Gastroesophageal sphincter (tissue), 4 donors: ENCODE measurements at regions not wholly inside any gene's neighbourhood (a gene's known extent, or its start where the extent isn't known, plus 50 kb on each side); places are given as distances from the start of the nearest gene placed in this dataset.

ENCODE experiments used
- ATAC-seq: fragments of 150-250 bp; one replicate; pipeline ENCODE4 v1.9.1; 2016; ENCODE audit warnings: mild to moderate bottlenecking, moderate library complexity
- H3K27ac ChIP-seq, 4 donors: fragments of 200-600 bp; sonication (generic) in 3 of 4; 1 replicate in 3 of 4; 2 replicates in 1 of 4; pipeline ENCODE4 v1.5.1; 2016 to 2019
- H3K27me3 ChIP-seq: fragments of 200-600 bp; sonication (generic); one replicate; pipeline ENCODE4 v1.5.1; 2019
- H3K36me3 ChIP-seq, 2 donors: fragments of 200-600 bp; sonication (generic); one replicate each; pipeline ENCODE4 v1.5.1; 2019; ENCODE audit warnings: control low read depth in 1 of 2
- H3K4me1 ChIP-seq, 3 donors: fragments of 200-600 bp; sonication (generic); 1 replicate in 2 of 3; 2 replicates in 1 of 3; pipeline ENCODE4 v1.5.1; 2016 to 2019; ENCODE audit warnings: control low read depth in 2 of 3
- H3K4me3 ChIP-seq, 2 donors: fragments of 200-600 bp; sonication (generic); one replicate each; pipeline ENCODE4 v1.5.1; 2019; ENCODE audit warnings: mild to moderate bottlenecking in 1 of 2, moderate library complexity in 1 of 2
- H3K9me3 ChIP-seq, 3 donors: fragments of 200-600 bp; sonication (generic); one replicate each; pipeline ENCODE4 v1.5.1; 2017 to 2019; ENCODE audit warnings: control low read depth in 2 of 3
- EP300 ChIP-seq: sonication (generic); formaldehyde crosslinking; IDR thresholded peaks from one replicate; pipeline ENCODE4 v1.6.1; 2017; ENCODE audit warnings: antibody characterized with exemption, mild to moderate bottlenecking
- POLR2A ChIP-seq, 2 donors: fragments of 450-650 bp; IDR thresholded peaks; one replicate each; pipeline ENCODE4 v1.6.1; 2017; ENCODE audit warnings: antibody characterized with exemption in 2 of 2, mild to moderate bottlenecking in 2 of 2, moderate library complexity in 1 of 2
- POLR2AphosphoS5 ChIP-seq: sonication (generic); formaldehyde crosslinking; IDR thresholded peaks from one replicate; pipeline ENCODE4 v1.6.1; 2017; ENCODE audit warnings: antibody characterized with exemption
- WGBS, 2 donors: methylation state at CpG; one replicate each; pipeline ENCODE4 v1.1.5; 2018; ENCODE audit warnings: low coverage in 1 of 2; 5-methylcytosine and 5-hydroxymethylcytosine counted together
- TF ChIP-seq, protein P1 (sequence below), 4 experiments: fragments of 200-600 bp in 2 of 4; fragments of 450-650 bp in 2 of 4; sonication (generic) in 1 of 4; IDR thresholded peaks; one replicate each; pipeline ENCODE4 v1.5.1; 2017 to 2019; ENCODE audit warnings: antibody characterized with exemption in 4 of 4, mild to moderate bottlenecking in 2 of 4, moderate library complexity in 2 of 4

DNA sequence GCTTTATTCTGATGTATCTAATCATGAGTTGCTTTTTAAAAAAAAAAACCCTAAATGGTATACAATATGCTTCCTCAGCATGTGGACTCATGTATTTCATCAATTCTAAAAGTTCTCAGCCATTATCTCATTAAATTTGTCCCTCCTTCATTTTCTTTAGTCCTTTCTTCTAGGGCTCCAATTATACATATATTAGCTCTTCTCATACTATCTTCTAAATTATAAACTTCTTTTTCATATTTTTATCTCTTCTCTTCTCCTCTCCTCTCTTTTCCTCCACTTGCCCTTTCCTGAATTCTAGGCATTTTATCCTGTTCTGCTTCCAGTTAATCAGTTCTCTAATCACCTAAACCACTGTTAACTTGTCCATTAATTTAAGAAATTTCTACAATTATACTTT lies 55.0 kb upstream of the IL33 start:
- no peak overlapping the region for H3K4me3 ChIP-seq
- ATAC-seq, result no peak
- H3K27me3 ChIP-seq, result no peaks in the 10 kb centered on the region
- H3K4me1 ChIP-seq, result no peaks in the 10 kb centered on the region
- peaks cover 0 to 44% (median 0%) of the 10 kb centered on the region in 3 donors for H3K9me3 ChIP-seq
- TF ChIP-seq, protein P1, sequence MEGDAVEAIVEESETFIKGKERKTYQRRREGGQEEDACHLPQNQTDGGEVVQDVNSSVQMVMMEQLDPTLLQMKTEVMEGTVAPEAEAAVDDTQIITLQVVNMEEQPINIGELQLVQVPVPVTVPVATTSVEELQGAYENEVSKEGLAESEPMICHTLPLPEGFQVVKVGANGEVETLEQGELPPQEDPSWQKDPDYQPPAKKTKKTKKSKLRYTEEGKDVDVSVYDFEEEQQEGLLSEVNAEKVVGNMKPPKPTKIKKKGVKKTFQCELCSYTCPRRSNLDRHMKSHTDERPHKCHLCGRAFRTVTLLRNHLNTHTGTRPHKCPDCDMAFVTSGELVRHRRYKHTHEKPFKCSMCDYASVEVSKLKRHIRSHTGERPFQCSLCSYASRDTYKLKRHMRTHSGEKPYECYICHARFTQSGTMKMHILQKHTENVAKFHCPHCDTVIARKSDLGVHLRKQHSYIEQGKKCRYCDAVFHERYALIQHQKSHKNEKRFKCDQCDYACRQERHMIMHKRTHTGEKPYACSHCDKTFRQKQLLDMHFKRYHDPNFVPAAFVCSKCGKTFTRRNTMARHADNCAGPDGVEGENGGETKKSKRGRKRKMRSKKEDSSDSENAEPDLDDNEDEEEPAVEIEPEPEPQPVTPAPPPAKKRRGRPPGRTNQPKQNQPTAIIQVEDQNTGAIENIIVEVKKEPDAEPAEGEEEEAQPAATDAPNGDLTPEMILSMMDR (IDR thresholded peaks at IDR 0.05), result no peak
- TF ChIP-seq EP300, result no peak
- TF ChIP-seq POLR2A (IDR thresholded peaks at IDR 0.05), result no peak
- no peak for TF ChIP-seq POLR2AphosphoS5
- no peaks in the 10 kb centered on the region for H3K36me3 ChIP-seq
- no peak overlapping the region for H3K27ac ChIP-seq

DNA sequence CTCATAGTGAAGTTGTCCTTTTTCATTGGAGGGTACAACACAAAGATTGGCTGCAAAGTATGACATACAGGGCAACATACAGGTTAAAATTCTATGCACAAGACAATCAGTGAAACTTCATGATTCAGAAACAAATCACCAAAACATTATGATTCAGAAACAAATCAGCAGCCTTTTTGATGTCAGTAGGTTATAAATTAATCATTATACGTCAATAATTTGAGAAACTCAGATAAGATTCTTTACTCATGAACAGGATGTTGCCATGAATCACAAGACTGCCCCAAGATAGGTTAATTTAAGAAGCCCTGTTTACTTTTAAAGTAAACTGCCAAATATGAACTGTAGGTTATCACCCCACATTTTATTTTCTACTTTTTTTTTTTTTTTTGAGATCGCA lies 62.2 kb upstream of the IL33 start:
- TF ChIP-seq POLR2A (IDR thresholded peaks at IDR 0.05), result no peak
- no peak for TF ChIP-seq POLR2AphosphoS5
- TF ChIP-seq EP300, result no peak
- TF ChIP-seq, protein P1 (IDR thresholded peaks at IDR 0.05), result no peak
- 77 to 100% methylated on average over 2 of the region's 2 CpGs for WGBS, 2 donors

DNA sequence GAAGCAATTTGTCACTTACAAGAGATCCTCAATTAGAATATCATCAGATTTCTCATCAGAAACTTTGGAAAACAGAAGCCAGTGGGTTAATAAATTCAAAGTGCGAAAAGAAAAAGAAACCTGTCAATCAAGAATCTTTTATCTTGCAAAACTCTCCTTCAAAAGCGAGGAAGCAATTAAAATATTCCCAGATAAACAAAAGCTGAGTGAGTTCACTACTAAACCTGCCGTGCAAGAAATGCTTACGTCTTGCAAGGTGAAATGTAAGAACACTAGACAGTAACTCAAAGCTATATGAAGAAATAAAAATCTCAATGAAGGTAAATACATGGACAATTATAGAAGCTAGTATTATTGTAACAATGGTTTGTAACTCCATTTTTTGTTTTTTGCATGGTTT lies 62.8 kb upstream of the IL33 start:
- Histone ChIP-seq H3K4me1 (no peaks in the 10 kb centered on the region), H3K4me3 (no peak overlapping the region), H3K36me3 (no peaks in the 10 kb centered on the region), H3K9me3 (peaks cover 0 to 4% (median 0%) of the 10 kb centered on the region in 3 donors), H3K27ac (no peak overlapping the region), H3K27me3 (no peaks in the 10 kb centered on the region)
- TF ChIP-seq POLR2AphosphoS5, result no peak
- TF ChIP-seq, protein P1 (IDR thresholded peaks at IDR 0.05), result no peak
- TF ChIP-seq POLR2A (IDR thresholded peaks at IDR 0.05), result no peak
- no peak for TF ChIP-seq EP300
- no peak for ATAC-seq
- WGBS, 2 donors, result 55 to 72% methylated on average over 4 of the region's 4 CpGs

More for the DNA sequence above, 62.2 kb upstream of the IL33 start:
- Histone ChIP-seq H3K4me1 (no peaks in the 10 kb centered on the region), H3K27me3 (no peaks in the 10 kb centered on the region), H3K4me3 (no peak overlapping the region), H3K27ac (no peak overlapping the region), H3K9me3 (peaks cover 0 to 10% (median 0%) of the 10 kb centered on the region in 3 donors), H3K36me3 (no peaks in the 10 kb centered on the region)
- ATAC-seq, result no peak

DNA sequence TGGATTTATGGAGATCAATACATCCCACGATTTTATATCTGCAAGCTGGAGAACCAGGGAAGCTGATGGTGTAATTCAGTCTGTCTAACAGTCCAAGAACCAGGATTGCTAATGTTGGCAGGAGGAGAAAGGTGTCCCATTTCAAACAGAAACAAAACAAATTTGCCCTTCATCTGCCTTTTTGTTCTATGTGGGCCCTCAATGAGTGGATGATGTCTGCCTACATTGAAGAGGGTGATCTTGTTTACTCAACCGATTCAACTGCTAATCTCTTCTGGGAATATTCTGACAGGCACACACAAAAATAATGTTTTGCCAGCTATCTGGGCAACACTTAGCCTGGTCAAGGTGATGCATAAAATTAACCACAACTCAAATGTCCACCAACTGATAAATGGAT lies 65.1 kb upstream of the IL33 start:
- no peaks in the 10 kb centered on the region for H3K36me3 ChIP-seq
- 75 to 91% methylated on average over 1 to 2 of the region's 2 CpGs for WGBS, 2 donors
- H3K4me3 ChIP-seq, result no peak overlapping the region
- no peaks in the 10 kb centered on the region for H3K9me3 ChIP-seq
- no peak overlapping the region for H3K27ac ChIP-seq
- no peak for TF ChIP-seq POLR2AphosphoS5
- TF ChIP-seq POLR2A (IDR thresholded peaks at IDR 0.05), result no peak
- no peak for TF ChIP-seq EP300
- TF ChIP-seq, protein P1 (IDR thresholded peaks at IDR 0.05), result no peak
- no peaks in the 10 kb centered on the region for H3K4me1 ChIP-seq
- H3K27me3 ChIP-seq, result no peaks in the 10 kb centered on the region
- no peak for ATAC-seq

DNA sequence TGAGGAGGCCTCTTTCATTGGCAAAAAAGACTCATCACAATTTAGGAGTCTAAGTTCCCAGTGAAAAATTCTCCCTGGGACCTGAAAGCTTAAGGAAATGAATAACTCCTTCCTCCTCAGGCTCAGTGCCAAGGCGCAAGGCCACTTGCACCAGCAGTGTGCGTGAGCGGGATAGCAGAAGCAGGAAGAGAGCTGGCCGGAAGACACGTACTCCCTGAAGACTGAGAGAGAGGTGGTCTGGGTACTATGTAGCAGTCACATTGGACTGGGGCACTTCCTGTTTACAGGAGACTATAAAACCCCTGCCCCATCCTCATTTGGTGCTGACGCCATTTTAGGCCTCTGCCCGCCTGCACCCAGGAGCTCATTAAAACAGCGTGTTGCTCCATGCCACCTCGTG lies 66.3 kb upstream of the IL33 start:
- no peak overlapping the region for H3K27ac ChIP-seq
- no peaks in the 10 kb centered on the region for H3K27me3 ChIP-seq
- no peaks in the 10 kb centered on the region for H3K9me3 ChIP-seq
- TF ChIP-seq, protein P1 (IDR thresholded peaks at IDR 0.05), result no peak
- TF ChIP-seq POLR2A (IDR thresholded peaks at IDR 0.05), result no peak
- no peak for TF ChIP-seq POLR2AphosphoS5
- no peak for TF ChIP-seq EP300
- H3K36me3 ChIP-seq, result no peaks in the 10 kb centered on the region
- no peak for ATAC-seq
- no peak overlapping the region for H3K4me3 ChIP-seq
- 83 to 93% methylated on average over 3 to 5 of the region's 9 CpGs for WGBS, 2 donors
- no peaks in the 10 kb centered on the region for H3K4me1 ChIP-seq
